ENCODE measurements at regions not wholly inside any gene's neighbourhood (a gene's known extent, or its start where the extent isn't known, plus 50 kb on each side); places are given as distances from the start of the nearest gene placed in this dataset.

GRCh38 chr13:85651440-85651839 is 147.8 kb downstream of the SLITRK6 start:
- TF ChIP-seq EZH2 (IDR thresholded peaks at IDR 0.05; ENCODE audit: borderline replicate concordance, low read length) = no peak
- TF ChIP-seq, protein P1, sequence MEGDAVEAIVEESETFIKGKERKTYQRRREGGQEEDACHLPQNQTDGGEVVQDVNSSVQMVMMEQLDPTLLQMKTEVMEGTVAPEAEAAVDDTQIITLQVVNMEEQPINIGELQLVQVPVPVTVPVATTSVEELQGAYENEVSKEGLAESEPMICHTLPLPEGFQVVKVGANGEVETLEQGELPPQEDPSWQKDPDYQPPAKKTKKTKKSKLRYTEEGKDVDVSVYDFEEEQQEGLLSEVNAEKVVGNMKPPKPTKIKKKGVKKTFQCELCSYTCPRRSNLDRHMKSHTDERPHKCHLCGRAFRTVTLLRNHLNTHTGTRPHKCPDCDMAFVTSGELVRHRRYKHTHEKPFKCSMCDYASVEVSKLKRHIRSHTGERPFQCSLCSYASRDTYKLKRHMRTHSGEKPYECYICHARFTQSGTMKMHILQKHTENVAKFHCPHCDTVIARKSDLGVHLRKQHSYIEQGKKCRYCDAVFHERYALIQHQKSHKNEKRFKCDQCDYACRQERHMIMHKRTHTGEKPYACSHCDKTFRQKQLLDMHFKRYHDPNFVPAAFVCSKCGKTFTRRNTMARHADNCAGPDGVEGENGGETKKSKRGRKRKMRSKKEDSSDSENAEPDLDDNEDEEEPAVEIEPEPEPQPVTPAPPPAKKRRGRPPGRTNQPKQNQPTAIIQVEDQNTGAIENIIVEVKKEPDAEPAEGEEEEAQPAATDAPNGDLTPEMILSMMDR (IDR thresholded peaks at IDR 0.05; ENCODE audit: low read length) = no peak
